Heart left ventricle (tissue), 16 donors: ENCODE measurements at regions not wholly inside any gene's neighbourhood (a gene's known extent, or its start where the extent isn't known, plus 50 kb on each side); places are given as distances from the start of the nearest gene placed in this dataset.

Experiments
- ATAC-seq, 4 donors: fragments of 200-7000 bp; cut with Tn5 transposase; one replicate each; pipeline ENCODE4 v1.9.1; 2020 to 2022; ENCODE audit warnings: moderate library complexity in 4 of 4, mild to moderate bottlenecking in 3 of 4, moderate number of reproducible peaks in 1 of 4
- DNase-seq, 5 donors: peaks; one replicate each; pipeline ENCODE4 v3.0.0-alpha.2; 2020
- H3K27ac ChIP-seq, 12 donors: fragments of 200-600 bp; sonication (generic) in 4 of 12; one replicate each; pipeline versions ENCODE4 v1.5.0 to v1.8.0; 2016 to 2022; ENCODE audit warnings: mild to moderate bottlenecking in 2 of 12
- H3K27me3 ChIP-seq, 9 donors: fragments of 200-600 bp; sonication (generic) in 2 of 9; one replicate each; pipeline versions ENCODE4 v1.5.1 to v1.8.0; 2016 to 2022; ENCODE audit warnings: mild to moderate bottlenecking in 3 of 9
- H3K36me3 ChIP-seq, 9 donors: fragments of 200-600 bp; sonication (generic) in 2 of 9; one replicate each; pipeline versions ENCODE4 v1.5.0 to v1.8.0; 2018 to 2022; ENCODE audit warnings: mild to moderate bottlenecking in 2 of 9
- H3K4me1 ChIP-seq, 12 donors: fragments of 200-600 bp; sonication (generic) in 4 of 12; one replicate each; pipeline versions ENCODE4 v1.5.0 to v1.8.0; 2016 to 2022; ENCODE audit warnings: mild to moderate bottlenecking in 3 of 12
- H3K4me3 ChIP-seq, 12 donors: fragments of 200-600 bp; sonication (generic) in 4 of 12; one replicate each; pipeline versions ENCODE4 v1.5.0 to v1.8.0; 2017 to 2022; ENCODE audit warnings: mild to moderate bottlenecking in 9 of 12, moderate library complexity in 4 of 12
- H3K9me3 ChIP-seq, 12 donors: fragments of 200-600 bp; sonication (generic) in 4 of 12; one replicate each; pipeline versions ENCODE4 v1.5.0 to v1.8.0; 2016 to 2022; ENCODE audit warnings: mild to moderate bottlenecking in 1 of 12
- CTCF ChIP-seq, 12 donors: fragments of 200-600 bp; sonication (generic) in 4 of 12; IDR thresholded peaks; one replicate each; pipeline versions ENCODE4 v1.5.0 to v1.8.0; 2018 to 2022; ENCODE audit warnings: antibody characterized with exemption in 12 of 12, mild to moderate bottlenecking in 5 of 12
- POLR2A ChIP-seq, 2 donors: fragments of 450-650 bp; IDR thresholded peaks; one replicate each; pipeline ENCODE4 v1.6.1; 2017; ENCODE audit warnings: antibody characterized with exemption in 2 of 2, mild to moderate bottlenecking in 2 of 2, moderate library complexity in 2 of 2
- WGBS, 4 donors: extraction: QIAGEN DNeasy Blood & Tissue Kit in 2 of 4; methylation state at CpG; one replicate each; pipeline versions ENCODE4 v1.1.5 to v1.1.7; 2013 to 2018; 5-methylcytosine and 5-hydroxymethylcytosine counted together
- intact Hi-C, 10 donors: fragments of 100-400 bp; cut with DNase I; formaldehyde crosslinking; loops; one replicate each; pipeline versions ENCODE4 v1.11.1 to v1.14.2; 2022
- donor health status: ischemic (EF 13 %, LVEDD 7.1; RV severe dilation, severe dysfunction).
- donor health status: healthy with polysubstance abuse.
- donor health status: DM: no; HTN: yes; CAD: no.
- donor health status: DM: no; HTN: no; CAD: no.
- donor health status: ischemic (EF 25% LVEDD 6.9; RV normal size, moderate dysfunction).
- donor health status: ischemic (EF 25% LVEDD 5.7; RV mildly dilated, moderate dysfunction).
- donor health status: healthy.
- donor health status: DM: yes; HTN: yes; CAD: no.
- donor health status: ischemic (EF 35%, LVEDD 5.7; RV mildly dilated, moderate dysfunction).
- donor health status: nonischemic (EF 11% LVEDD 7.7; RV severe dilation, severe dysfunction).
- donor health status: DM: yes; HTN: yes; CAD: no.
- donor health status: PGD.
- donor health status: ischemic (EF 29% LVEDD 5.4; RV normal size, mild dysfunction).
- donor health status: nonischemic (EF 23%, LVEDD 6.1; RV moderate dilation, normal function).

- Histone ChIP-seq H3K4me3 (no peak overlapping the region), H3K27me3 (no peaks in the 10 kb centered on the region), H3K9me3 (peaks cover 0 to 14% (median 0%) of the 10 kb centered on the region in 12 donors), H3K27ac (no peak overlapping the region), H3K36me3 (no peaks in the 10 kb centered on the region), H3K4me1 (peaks cover 0 to 4% (median 0%) of the 10 kb centered on the region in 12 donors)
- no peak for DNase-seq
- intact Hi-C loops: loop anchor here in 2 of 10 donors (10.0 kb wide), 2 partner anchors 165 to 435 kb away; no protein-coding TSS in a partner anchor
- TF ChIP-seq CTCF (IDR thresholded peaks at IDR 0.05) (no peak), POLR2A (IDR thresholded peaks at IDR 0.05) (no peak)
- no peak for ATAC-seq
Measured at GRCh38 chr12:97989366-97989940, 525.9 kb upstream of the TMPO start.

- intact Hi-C loops: no loop called here
Measured at GRCh38 chr12:97994746-97995484, 520.5 kb upstream of the TMPO start.

GRCh38 chr12:97995559-97995958, 519.8 kb upstream of the TMPO start:
- no peaks in the 10 kb centered on the region for H3K27me3 ChIP-seq
- DNase-seq (no peak), ATAC-seq (no peak)
- TF ChIP-seq CTCF (IDR thresholded peaks at IDR 0.05): no peak
- no peak for TF ChIP-seq POLR2A (IDR thresholded peaks at IDR 0.05)
- WGBS, 4 donors: 33 to 50% (median 41%) methylated on average over 2 of the region's 2 CpGs
- no peaks in the 10 kb centered on the region for H3K36me3 ChIP-seq
- intact Hi-C loops: no loop called here
- H3K27ac ChIP-seq: no peak overlapping the region
- H3K9me3 ChIP-seq: peaks cover 0 to 14% (median 0%) of the 10 kb centered on the region in 12 donors
- H3K4me3 ChIP-seq: no peak overlapping the region
- no peaks in the 10 kb centered on the region for H3K4me1 ChIP-seq

More at GRCh38 chr12:97994746-97995484, 520.5 kb upstream of the TMPO start:
- no peaks in the 10 kb centered on the region for H3K4me1 ChIP-seq
- DNase-seq (no peak), ATAC-seq (no peak)
- no peak for TF ChIP-seq POLR2A (IDR thresholded peaks at IDR 0.05)
- TF ChIP-seq CTCF (IDR thresholded peaks at IDR 0.05): no peak
- H3K27me3 ChIP-seq: no peaks in the 10 kb centered on the region
- no peak overlapping the region for H3K4me3 ChIP-seq
- no peak overlapping the region for H3K27ac ChIP-seq
- peaks cover 0 to 14% (median 0%) of the 10 kb centered on the region in 12 donors for H3K9me3 ChIP-seq
- WGBS, 4 donors: 81 to 90% (median 86%) methylated on average over 2 of the region's 2 CpGs
- H3K36me3 ChIP-seq: no peaks in the 10 kb centered on the region

DNA sequence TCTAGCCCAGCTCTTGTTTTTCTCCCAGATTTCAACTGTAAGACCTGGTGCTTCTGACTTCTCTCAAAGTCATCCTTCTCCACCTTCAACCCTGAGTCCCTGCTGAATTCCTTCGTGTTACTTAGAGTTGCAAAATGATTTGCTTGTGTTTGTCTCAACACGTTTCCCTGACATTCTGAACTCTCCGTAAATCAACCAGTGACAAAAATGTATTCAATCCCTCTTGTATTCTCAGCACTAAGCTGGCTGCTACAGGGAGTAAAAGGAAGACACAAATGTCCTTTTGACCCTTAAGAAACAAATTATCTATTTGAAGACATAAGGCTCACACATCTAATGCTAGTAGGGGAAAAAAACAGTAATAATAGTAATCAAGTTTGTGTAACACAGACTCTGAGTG, 514.0 kb upstream of the TMPO start:
- no peak for DNase-seq
- TF ChIP-seq CTCF (IDR thresholded peaks at IDR 0.05): no peak
- TF ChIP-seq POLR2A (IDR thresholded peaks at IDR 0.05): no peak

More for the DNA sequence above, 514.0 kb upstream of the TMPO start:
- Histone ChIP-seq H3K27ac (no peak overlapping the region), H3K4me1 (no peaks in the 10 kb centered on the region), H3K9me3 (no peaks in the 10 kb centered on the region), H3K36me3 (no peaks in the 10 kb centered on the region), H3K27me3 (no peaks in the 10 kb centered on the region), H3K4me3 (no peak overlapping the region)
- 60 to 72% (median 63%) methylated on average over 3 of the region's 3 CpGs for WGBS, 4 donors
- intact Hi-C loops: no loop called here
- no peak for ATAC-seq
